GM21367 (cell line): ENCODE measurements at regions not wholly inside any gene's neighbourhood (a gene's known extent, or its start where the extent isn't known, plus 50 kb on each side); places are given as distances from the start of the nearest gene placed in this dataset.
"Not testable (repeated sequence)": the region's sequence is repeated elsewhere in the genome, so short reads cannot be mapped to it uniquely, and the experiment has no call there.

Source experiments
- ATAC-seq: cut with Tn5 transposase; IDR thresholded peaks from one replicate; pipeline ENCODE4 v1.9.1; 2021; ENCODE audit not compliant: unreplicated experiment

- ATAC-seq: no peak
Observed at GRCh38 chr14:25699981-25700380, 650.0 kb upstream of the STXBP6 start.

- no peak for ATAC-seq
Observed at GRCh38 chr14:25698111-25698510, 648.2 kb upstream of the STXBP6 start.

- ATAC-seq: no peak
Observed at GRCh38 chr14:25696176-25696575, 646.2 kb upstream of the STXBP6 start.

GRCh38 chr14:25685004-25685403 is 635.1 kb upstream of the STXBP6 start:
- no peak for ATAC-seq

- ATAC-seq: no peak
Observed at GRCh38 chr14:25680934-25681333, 631.0 kb upstream of the STXBP6 start.

- ATAC-seq: not testable (repeated sequence)
Observed at GRCh38 chr14:25680511-25680910, 630.6 kb upstream of the STXBP6 start.

GRCh38 chr14:25677111-25677510 is 627.2 kb upstream of the STXBP6 start:
- ATAC-seq: no peak

- no peak for ATAC-seq
Observed at GRCh38 chr14:25667387-25667786, 617.4 kb upstream of the STXBP6 start.

GRCh38 chr14:25666877-25667276 is 616.9 kb upstream of the STXBP6 start:
- ATAC-seq: no peak

- no peak for ATAC-seq
Observed at GRCh38 chr14:25658988-25659387, 609.0 kb upstream of the STXBP6 start.

GRCh38 chr14:25630447-25630846 is 580.5 kb upstream of the STXBP6 start:
- no peak for ATAC-seq

GRCh38 chr14:25628978-25629377 is 579.0 kb upstream of the STXBP6 start:
- no peak for ATAC-seq

GRCh38 chr14:25628390-25628789 is 578.4 kb upstream of the STXBP6 start:
- no peak for ATAC-seq

- ATAC-seq: no peak
Observed at GRCh38 chr14:25626986-25627385, 577.0 kb upstream of the STXBP6 start.

- ATAC-seq: no peak
Observed at GRCh38 chr14:25622763-25623162, 572.8 kb upstream of the STXBP6 start.

- no peak for ATAC-seq
Observed at GRCh38 chr14:25620515-25620914, 570.6 kb upstream of the STXBP6 start.

- ATAC-seq: no peak
Observed at GRCh38 chr14:25615174-25615573, 565.2 kb upstream of the STXBP6 start.

- no peak for ATAC-seq
Observed at GRCh38 chr14:25607192-25607591, 557.2 kb upstream of the STXBP6 start.

GRCh38 chr14:25602106-25602505 is 552.2 kb upstream of the STXBP6 start:
- ATAC-seq: no peak

- no peak for ATAC-seq
Observed at GRCh38 chr14:25588751-25589150, 538.8 kb upstream of the STXBP6 start.

- no peak for ATAC-seq
Observed at GRCh38 chr14:25574628-25575325, 524.8 kb upstream of the STXBP6 start.

GRCh38 chr14:25570483-25570882 is 520.5 kb upstream of the STXBP6 start:
- ATAC-seq: no peak

- no peak for ATAC-seq
Observed at GRCh38 chr14:25557466-25557865, 507.5 kb upstream of the STXBP6 start.
